HL-60 (cell line): ENCODE measurements at regions not wholly inside any gene's neighbourhood (a gene's known extent, or its start where the extent isn't known, plus 50 kb on each side); places are given as distances from the start of the nearest gene placed in this dataset.

Experiments
- DNase-seq, 2 experiments: peaks; one replicate each; pipeline ENCODE4 v3.0.0-alpha.2; 2010 to 2020; ENCODE audit warnings: low read depth in 1 of 2, low spot score in 1 of 2
- H3K27ac ChIP-seq: fragments of 250-450 bp; sonication (Bioruptor Pico); replicated peaks from 2 replicates; pipeline ENCODE4 v1.5.1; 2020; ENCODE audit warnings: mild to moderate bottlenecking, moderate library complexity
- H3K27me3 ChIP-seq: fragments of 250-450 bp; sonication (Bioruptor Pico); 2 replicates; pipeline ENCODE4 v1.5.1; 2021; ENCODE audit warnings: mild to moderate bottlenecking, moderate library complexity; ENCODE audit not compliant: insufficient read depth, poor library complexity, severe bottlenecking
- H3K4me3 ChIP-seq: replicated peaks from 2 replicates; pipeline ENCODE4 v1.5.1; 2011; ENCODE audit warnings: mild to moderate bottlenecking, control low read depth, low read length; ENCODE audit not compliant: insufficient read depth
- GABPA ChIP-seq: IDR thresholded peaks from 2 replicates; pipeline ENCODE4 v1.6.1; 2012; ENCODE audit warnings: low read depth
- POLR2AphosphoS5 ChIP-seq: IDR thresholded peaks from 2 replicates; pipeline ENCODE4 v1.6.1; 2012; ENCODE audit warnings: low read depth
- SPI1 ChIP-seq: IDR thresholded peaks from 2 replicates; pipeline ENCODE4 v1.6.1; 2012; ENCODE audit warnings: low read depth, mild to moderate bottlenecking, borderline replicate concordance
- TF ChIP-seq, protein P1 (sequence below): IDR thresholded peaks from one replicate; pipeline ENCODE4 v1.5.1; 2011; ENCODE audit warnings: low read length, control low read depth, inconsistent platforms; ENCODE audit not compliant: insufficient read depth
- TF ChIP-seq, protein P2 (sequence below): IDR thresholded peaks from 2 replicates; pipeline ENCODE4 v1.6.1; 2012; ENCODE audit warnings: low read depth; ENCODE audit not compliant: insufficient replicate concordance

GRCh38 chr10:90571481-90572258 is 286.2 kb downstream of the HTR7 start:
- no peak for TF ChIP-seq POLR2AphosphoS5
- TF ChIP-seq SPI1, result no peak
- no peak for TF ChIP-seq GABPA
- TF ChIP-seq, protein P1, sequence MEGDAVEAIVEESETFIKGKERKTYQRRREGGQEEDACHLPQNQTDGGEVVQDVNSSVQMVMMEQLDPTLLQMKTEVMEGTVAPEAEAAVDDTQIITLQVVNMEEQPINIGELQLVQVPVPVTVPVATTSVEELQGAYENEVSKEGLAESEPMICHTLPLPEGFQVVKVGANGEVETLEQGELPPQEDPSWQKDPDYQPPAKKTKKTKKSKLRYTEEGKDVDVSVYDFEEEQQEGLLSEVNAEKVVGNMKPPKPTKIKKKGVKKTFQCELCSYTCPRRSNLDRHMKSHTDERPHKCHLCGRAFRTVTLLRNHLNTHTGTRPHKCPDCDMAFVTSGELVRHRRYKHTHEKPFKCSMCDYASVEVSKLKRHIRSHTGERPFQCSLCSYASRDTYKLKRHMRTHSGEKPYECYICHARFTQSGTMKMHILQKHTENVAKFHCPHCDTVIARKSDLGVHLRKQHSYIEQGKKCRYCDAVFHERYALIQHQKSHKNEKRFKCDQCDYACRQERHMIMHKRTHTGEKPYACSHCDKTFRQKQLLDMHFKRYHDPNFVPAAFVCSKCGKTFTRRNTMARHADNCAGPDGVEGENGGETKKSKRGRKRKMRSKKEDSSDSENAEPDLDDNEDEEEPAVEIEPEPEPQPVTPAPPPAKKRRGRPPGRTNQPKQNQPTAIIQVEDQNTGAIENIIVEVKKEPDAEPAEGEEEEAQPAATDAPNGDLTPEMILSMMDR, result no peak
- TF ChIP-seq, protein P2, sequence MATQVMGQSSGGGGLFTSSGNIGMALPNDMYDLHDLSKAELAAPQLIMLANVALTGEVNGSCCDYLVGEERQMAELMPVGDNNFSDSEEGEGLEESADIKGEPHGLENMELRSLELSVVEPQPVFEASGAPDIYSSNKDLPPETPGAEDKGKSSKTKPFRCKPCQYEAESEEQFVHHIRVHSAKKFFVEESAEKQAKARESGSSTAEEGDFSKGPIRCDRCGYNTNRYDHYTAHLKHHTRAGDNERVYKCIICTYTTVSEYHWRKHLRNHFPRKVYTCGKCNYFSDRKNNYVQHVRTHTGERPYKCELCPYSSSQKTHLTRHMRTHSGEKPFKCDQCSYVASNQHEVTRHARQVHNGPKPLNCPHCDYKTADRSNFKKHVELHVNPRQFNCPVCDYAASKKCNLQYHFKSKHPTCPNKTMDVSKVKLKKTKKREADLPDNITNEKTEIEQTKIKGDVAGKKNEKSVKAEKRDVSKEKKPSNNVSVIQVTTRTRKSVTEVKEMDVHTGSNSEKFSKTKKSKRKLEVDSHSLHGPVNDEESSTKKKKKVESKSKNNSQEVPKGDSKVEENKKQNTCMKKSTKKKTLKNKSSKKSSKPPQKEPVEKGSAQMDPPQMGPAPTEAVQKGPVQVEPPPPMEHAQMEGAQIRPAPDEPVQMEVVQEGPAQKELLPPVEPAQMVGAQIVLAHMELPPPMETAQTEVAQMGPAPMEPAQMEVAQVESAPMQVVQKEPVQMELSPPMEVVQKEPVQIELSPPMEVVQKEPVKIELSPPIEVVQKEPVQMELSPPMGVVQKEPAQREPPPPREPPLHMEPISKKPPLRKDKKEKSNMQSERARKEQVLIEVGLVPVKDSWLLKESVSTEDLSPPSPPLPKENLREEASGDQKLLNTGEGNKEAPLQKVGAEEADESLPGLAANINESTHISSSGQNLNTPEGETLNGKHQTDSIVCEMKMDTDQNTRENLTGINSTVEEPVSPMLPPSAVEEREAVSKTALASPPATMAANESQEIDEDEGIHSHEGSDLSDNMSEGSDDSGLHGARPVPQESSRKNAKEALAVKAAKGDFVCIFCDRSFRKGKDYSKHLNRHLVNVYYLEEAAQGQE, result no peak
- no peaks in the 10 kb centered on the region for H3K27me3 ChIP-seq
- H3K27ac ChIP-seq, result no peak overlapping the region
- no peak overlapping the region for H3K4me3 ChIP-seq
- no peak for DNase-seq

DNA sequence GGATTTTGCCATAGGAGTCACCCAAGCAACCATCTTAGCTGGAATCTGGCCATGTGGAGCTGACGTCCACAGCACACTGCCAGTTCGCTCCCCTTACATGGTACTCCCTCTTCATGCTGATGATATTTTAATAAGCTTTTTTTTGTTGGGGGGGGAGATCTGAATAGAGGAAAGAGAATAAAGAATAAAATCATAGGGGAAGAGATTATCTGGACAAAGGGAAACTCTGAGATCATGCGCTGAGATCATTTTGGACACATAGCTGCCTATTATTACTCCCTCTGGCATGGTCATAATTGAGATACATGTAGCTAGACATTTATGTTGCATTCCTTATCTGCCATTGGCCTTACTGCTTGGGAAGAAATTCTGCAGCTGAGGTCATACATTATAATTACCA is 282.7 kb downstream of the HTR7 start:
- TF ChIP-seq SPI1 (no peak), GABPA (no peak)
- TF ChIP-seq, protein P2, result no peak
- DNase-seq, result no peak

DNA sequence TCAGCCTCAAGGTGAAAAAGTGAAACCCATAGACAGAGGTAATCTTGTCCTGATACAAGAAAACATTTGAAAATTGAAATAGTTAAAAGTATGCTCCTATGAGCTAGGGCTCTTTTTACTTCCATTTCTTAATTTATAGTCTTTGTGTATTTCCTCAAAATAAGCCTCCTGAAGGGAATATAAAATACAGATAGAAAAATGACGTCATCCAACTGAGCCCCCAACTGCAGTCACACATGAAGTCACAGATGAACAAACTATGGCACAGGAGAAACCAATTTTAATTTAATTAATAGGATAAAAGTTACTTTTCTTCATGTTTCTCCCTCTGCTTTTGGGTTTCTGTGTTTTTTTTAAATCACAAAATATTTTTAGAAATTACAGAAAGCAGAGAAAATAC is 280.3 kb downstream of the HTR7 start:
- no peak overlapping the region for H3K27ac ChIP-seq

More for the DNA sequence above, 282.7 kb downstream of the HTR7 start:
- Histone ChIP-seq H3K4me3 (no peak overlapping the region), H3K27ac (no peak overlapping the region), H3K27me3 (no peaks in the 10 kb centered on the region)

More for the DNA sequence above, 280.3 kb downstream of the HTR7 start:
- Histone ChIP-seq H3K27me3 (no peaks in the 10 kb centered on the region), H3K4me3 (no peak overlapping the region)
- TF ChIP-seq, protein P2, result no peak
- no peak for TF ChIP-seq GABPA
- no peak for TF ChIP-seq POLR2AphosphoS5
- TF ChIP-seq, protein P1, result no peak
- TF ChIP-seq SPI1, result no peak
- no peak for DNase-seq
